A673 (cell line): ENCODE measurements at regions not wholly inside any gene's neighbourhood (a gene's known extent, or its start where the extent isn't known, plus 50 kb on each side); places are given as distances from the start of the nearest gene placed in this dataset.
A peak's percentile ranks its signal among the peaks of the same experiment; 100 is the strongest.

Source experiments
- BruUV-seq: library from RNA; stranded (reverse); fragments of 400-500 nt; replicated peaks from 2 replicates; lab custom pipeline; 2021; lab: Mats Ljungman, UMichigan
- CTCF ChIA-PET: fragments of 300-600 bp; sonication (Branson Sonifier 250); formaldehyde crosslinking; loops from one replicate; lab custom pipeline; 2022; ENCODE audit warnings: antibody characterized with exemption; lab: Charles Lee
- POLR2A ChIA-PET: fragments of 300-600 bp; sonication (Branson Sonifier 250); formaldehyde crosslinking; loops from one replicate; lab custom pipeline; 2022; ENCODE audit warnings: antibody characterized with exemption; ENCODE audit not compliant: low non-redundant PET; lab: Charles Lee
- DNase-seq: peaks from one replicate; pipeline ENCODE4 v3.0.0-alpha.2; 2015; ENCODE audit warnings: low spot score
- H3K27ac ChIP-seq: fragments of 200-600 bp; sonication (generic); 2 replicates; pipeline ENCODE4 v1.5.1; 2016; ENCODE audit warnings: mixed run types, low read depth, mild to moderate bottlenecking, mixed read lengths, antibody characterized with exemption, low read length; ENCODE audit not compliant: poor library complexity, severe bottlenecking
- H3K27me3 ChIP-seq: fragments of 200-600 bp; sonication (generic); replicated peaks from 2 replicates; pipeline ENCODE4 v1.6.1; 2017; ENCODE audit warnings: mixed run types, low read depth, mild to moderate bottlenecking, mixed read lengths, antibody characterized with exemption, low read length; ENCODE audit not compliant: insufficient read depth, poor library complexity
- H3K36me3 ChIP-seq: fragments of 200-600 bp; sonication (generic); 2 replicates; pipeline ENCODE4 v1.6.1; 2016; ENCODE audit warnings: mixed run types, mild to moderate bottlenecking, mixed read lengths, antibody characterized with exemption, low read length; ENCODE audit not compliant: insufficient read depth, poor library complexity, severe bottlenecking
- H3K4me1 ChIP-seq: fragments of 200-600 bp; sonication (generic); 2 replicates; pipeline ENCODE4 v1.6.1; 2017; ENCODE audit warnings: mixed run types, mild to moderate bottlenecking, mixed read lengths, antibody characterized with exemption, low read length; ENCODE audit not compliant: insufficient read depth, poor library complexity, severe bottlenecking
- H3K4me3 ChIP-seq: fragments of 200-600 bp; sonication (generic); 2 replicates; pipeline ENCODE4 v1.5.1; 2016; ENCODE audit warnings: low read depth, mixed run types, mild to moderate bottlenecking, mixed read lengths, low read length; ENCODE audit not compliant: poor library complexity, severe bottlenecking
- H3K9me3 ChIP-seq: fragments of 200-600 bp; sonication (generic); 2 replicates; pipeline ENCODE4 v1.6.1; 2016; ENCODE audit warnings: mixed run types, low read depth, mild to moderate bottlenecking, mixed read lengths, antibody characterized with exemption, low read length; ENCODE audit not compliant: poor library complexity, severe bottlenecking
- EZH2 ChIP-seq: fragments of 200-600 bp; sonication (generic); IDR thresholded peaks from 2 replicates; pipeline ENCODE4 v1.6.1; 2017; ENCODE audit warnings: borderline replicate concordance, low read depth, mild to moderate bottlenecking, mixed read lengths, antibody characterized with exemption, low read length; ENCODE audit not compliant: poor library complexity, severe bottlenecking
- intact Hi-C: fragments of 100-400 bp; cut with micrococcal nuclease; formaldehyde crosslinking; loops from one replicate; pipeline ENCODE4 v1.10.0; 2022; ENCODE audit not compliant: unreplicated experiment
- TF ChIP-seq, protein P1 (sequence below): fragments of 300-800, 200-600 bp; sonication (generic); conservative IDR thresholded peaks from 2 replicates; pipeline ENCODE4 v1.5.1; 2017; ENCODE audit warnings: low read depth, mild to moderate bottlenecking, antibody characterized with exemption, low read length, moderate library complexity, mixed read lengths

DNA sequence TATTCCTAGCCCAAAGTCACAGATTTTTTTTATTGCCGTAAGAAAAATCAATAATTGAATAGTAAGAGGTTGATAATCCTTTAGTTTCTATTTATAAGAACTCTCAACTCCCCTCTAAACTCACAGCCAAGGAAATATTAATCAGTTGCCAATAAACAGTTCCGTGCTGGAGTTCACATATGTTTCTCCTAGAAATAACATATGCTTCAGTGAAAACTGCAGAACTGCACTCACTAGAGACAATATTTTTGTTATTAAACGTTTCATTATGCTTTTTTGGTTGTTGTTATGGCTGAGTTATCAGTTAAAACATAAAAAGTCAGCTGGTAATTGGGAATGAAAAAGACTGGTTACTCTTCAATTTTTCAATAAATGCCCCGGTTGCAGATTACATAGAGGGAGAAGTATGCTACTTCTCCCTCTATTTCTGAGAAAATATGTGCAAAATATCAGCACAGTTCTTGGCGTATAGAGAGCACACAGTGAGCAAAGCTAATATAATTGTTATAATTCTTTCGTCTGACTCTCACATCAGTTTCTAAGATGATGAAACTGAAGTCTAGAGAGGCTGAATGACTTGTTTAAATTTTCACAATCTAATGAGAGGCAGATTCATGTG, 781.2 kb upstream of the GRM7 start:
- no peaks in the 10 kb centered on the region for H3K36me3 ChIP-seq
- no peak for TF ChIP-seq EZH2
- TF ChIP-seq, protein P1, sequence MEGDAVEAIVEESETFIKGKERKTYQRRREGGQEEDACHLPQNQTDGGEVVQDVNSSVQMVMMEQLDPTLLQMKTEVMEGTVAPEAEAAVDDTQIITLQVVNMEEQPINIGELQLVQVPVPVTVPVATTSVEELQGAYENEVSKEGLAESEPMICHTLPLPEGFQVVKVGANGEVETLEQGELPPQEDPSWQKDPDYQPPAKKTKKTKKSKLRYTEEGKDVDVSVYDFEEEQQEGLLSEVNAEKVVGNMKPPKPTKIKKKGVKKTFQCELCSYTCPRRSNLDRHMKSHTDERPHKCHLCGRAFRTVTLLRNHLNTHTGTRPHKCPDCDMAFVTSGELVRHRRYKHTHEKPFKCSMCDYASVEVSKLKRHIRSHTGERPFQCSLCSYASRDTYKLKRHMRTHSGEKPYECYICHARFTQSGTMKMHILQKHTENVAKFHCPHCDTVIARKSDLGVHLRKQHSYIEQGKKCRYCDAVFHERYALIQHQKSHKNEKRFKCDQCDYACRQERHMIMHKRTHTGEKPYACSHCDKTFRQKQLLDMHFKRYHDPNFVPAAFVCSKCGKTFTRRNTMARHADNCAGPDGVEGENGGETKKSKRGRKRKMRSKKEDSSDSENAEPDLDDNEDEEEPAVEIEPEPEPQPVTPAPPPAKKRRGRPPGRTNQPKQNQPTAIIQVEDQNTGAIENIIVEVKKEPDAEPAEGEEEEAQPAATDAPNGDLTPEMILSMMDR: no peak
- H3K9me3 ChIP-seq: peaks cover 3% of the 10 kb centered on the region
- no peaks in the 10 kb centered on the region for H3K27me3 ChIP-seq
- no peak for DNase-seq
- no peaks in the 10 kb centered on the region for H3K4me1 ChIP-seq
- CTCF ChIA-PET: no interaction called here
- no TSS peak for BruUV-seq
- no peak overlapping the region for H3K4me3 ChIP-seq
- intact Hi-C loops: no loop called here
- H3K27ac ChIP-seq: no peak overlapping the region
- POLR2A ChIA-PET: no interaction called here

- H3K36me3 ChIP-seq: no peaks in the 10 kb centered on the region
- peaks cover 3% of the 10 kb centered on the region for H3K9me3 ChIP-seq
- no peak overlapping the region for H3K27ac ChIP-seq
- TF ChIP-seq, protein P1: no peak; the same call in 1 of the 2 replicates
- TF ChIP-seq EZH2: no peak
- peaks cover 28% of the 10 kb centered on the region for H3K27me3 ChIP-seq
- CTCF ChIA-PET: no interaction called here
- intact Hi-C loops: no loop called here
- POLR2A ChIA-PET: no interaction called here
- no peaks in the 10 kb centered on the region for H3K4me1 ChIP-seq
- no peak overlapping the region for H3K4me3 ChIP-seq
- DNase-seq: peak; percentile 3
- BruUV-seq: no TSS peak
Observed at GRCh38 chr3:6088433-6088832, 772.5 kb upstream of the GRM7 start.

- no peaks in the 10 kb centered on the region for H3K4me1 ChIP-seq
- H3K36me3 ChIP-seq: no peaks in the 10 kb centered on the region
- no peak overlapping the region for H3K27ac ChIP-seq
- POLR2A ChIA-PET: no interaction called here
- no peaks in the 10 kb centered on the region for H3K9me3 ChIP-seq
- TF ChIP-seq, protein P1: no peak
- TF ChIP-seq EZH2: no peak
- intact Hi-C loops: no loop called here
- H3K27me3 ChIP-seq: peaks cover 30% of the 10 kb centered on the region
- DNase-seq: no peak
- H3K4me3 ChIP-seq: no peak overlapping the region
- CTCF ChIA-PET: no interaction called here
- BruUV-seq: no TSS peak
Observed at GRCh38 chr3:6089780-6090179, 771.1 kb upstream of the GRM7 start.
